GM18870 (cell line): ENCODE measurements at regions not wholly inside any gene's neighbourhood (a gene's known extent, or its start where the extent isn't known, plus 50 kb on each side); places are given as distances from the start of the nearest gene placed in this dataset.
"Not testable (repeated sequence)": the region's sequence is repeated elsewhere in the genome, so short reads cannot be mapped to it uniquely, and the experiment has no call there.

Experiments
- ATAC-seq: cut with Tn5 transposase; IDR thresholded peaks from one replicate; pipeline ENCODE4 v1.9.1; 2021; ENCODE audit warnings: moderate library complexity; ENCODE audit not compliant: unreplicated experiment

DNA sequence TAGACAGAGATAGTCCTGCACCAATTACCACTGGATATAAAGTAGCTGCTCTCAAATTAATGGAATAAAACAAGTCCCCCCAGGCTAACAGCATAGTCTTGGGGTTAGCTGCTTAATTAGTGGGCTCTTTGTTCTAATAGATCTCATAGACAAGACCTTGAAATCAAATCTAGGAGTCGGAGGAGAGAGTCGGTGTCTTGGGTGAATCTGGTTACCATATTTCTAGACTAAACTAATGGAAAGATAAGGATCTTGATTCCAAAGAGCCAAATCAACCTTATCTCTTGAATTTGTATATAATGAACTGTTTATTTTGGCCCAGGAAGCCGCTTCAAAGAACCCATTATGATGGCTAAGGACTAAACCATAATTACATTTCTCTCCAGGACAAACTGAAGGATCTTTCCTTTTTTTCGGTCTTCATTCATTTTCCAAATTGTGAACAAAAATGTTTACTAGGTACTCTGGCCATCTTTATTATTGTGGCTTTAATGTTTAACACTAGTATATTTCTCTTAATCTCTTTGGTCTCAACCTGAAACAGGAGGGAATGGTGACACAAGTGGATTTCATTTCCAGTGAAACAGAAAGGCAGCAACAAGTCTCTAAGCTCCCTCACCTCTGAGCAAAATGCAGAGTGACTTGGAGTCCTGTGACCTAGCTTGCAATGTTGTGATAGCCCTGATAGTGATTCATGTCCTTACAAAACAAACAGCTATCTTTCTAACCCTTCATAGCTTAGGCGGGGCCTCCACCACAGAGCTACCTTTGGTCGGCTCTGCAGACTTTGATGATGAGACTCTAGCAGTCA lies 137.9 kb upstream of the PARD3B start:
- ATAC-seq = no peak

DNA sequence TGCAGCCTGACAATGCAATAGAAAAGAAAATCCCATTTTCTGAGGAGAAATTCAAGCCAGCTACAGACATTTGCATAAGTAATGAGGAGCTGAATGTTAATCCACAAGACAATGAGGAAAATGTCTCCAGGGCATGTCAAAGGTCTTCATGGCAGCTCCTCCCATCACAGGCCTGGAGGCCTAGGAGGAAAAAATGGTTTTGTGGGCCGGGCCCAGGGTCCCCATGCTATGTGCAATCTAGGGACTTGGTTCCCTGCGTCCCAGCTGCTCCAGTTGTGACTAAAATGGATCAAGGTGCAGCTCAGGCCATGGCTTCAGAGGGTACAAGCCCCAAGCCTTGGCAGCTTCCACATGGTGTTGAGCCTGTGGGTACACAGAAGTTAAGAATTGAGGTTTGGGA lies 132.5 kb upstream of the PARD3B start:
- not testable (repeated sequence) for ATAC-seq

DNA sequence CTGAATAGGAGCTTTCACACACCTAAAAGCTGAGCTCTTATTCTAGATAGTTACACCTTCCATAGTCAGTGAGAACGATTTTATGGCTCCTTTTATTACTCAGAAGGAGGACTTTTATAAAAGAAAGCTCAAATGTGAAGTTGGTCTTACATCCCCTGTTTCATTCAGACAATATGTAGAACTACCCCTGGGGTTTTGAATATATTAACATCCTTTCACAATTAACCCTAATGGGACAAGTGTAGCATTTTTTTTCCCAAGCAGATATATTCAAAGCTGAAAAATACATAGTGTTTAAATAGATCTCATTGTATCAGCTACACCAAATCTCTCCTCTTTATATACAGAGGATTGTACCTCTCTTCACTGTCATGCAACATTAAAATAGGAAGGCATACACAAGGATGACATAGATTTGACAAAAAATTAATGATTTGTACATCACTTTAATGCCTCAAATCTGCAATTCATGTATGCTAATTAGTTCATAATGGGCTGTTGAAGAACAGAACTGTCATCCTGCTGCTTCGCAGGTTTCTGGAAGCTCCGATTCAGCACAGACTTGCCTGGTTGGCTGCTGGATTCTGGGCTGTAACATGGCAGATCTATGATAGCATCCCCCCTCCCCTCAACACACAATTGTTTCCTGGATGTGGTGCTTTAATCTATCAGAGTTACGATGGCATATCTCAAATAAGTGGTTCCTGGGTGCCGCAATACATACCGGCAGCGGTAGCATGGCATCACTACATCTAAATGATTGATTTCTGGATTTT lies 129.7 kb upstream of the PARD3B start:
- ATAC-seq = no peak

- no peak for ATAC-seq
Measured at GRCh38 chr2:204416236-204416635, 129.0 kb upstream of the PARD3B start.

DNA sequence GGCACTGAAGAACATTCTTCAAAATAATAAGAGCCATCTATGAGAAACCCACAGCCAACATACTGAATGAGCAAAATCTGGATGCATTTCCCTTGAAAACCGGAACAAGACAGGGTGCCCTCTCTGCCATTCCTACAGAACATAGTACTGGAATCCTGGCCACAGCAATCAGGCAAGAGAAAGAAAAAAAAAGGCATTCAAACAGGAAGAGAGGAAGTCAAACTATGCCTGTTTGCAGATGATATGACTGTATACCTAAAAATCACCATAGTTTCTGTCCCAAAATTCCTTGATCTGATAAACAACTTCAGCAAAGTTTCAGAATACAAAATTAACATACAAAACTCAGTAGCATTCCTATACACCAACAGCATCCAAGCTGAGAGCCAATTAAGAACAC lies 119.5 kb upstream of the PARD3B start:
- no peak for ATAC-seq

DNA sequence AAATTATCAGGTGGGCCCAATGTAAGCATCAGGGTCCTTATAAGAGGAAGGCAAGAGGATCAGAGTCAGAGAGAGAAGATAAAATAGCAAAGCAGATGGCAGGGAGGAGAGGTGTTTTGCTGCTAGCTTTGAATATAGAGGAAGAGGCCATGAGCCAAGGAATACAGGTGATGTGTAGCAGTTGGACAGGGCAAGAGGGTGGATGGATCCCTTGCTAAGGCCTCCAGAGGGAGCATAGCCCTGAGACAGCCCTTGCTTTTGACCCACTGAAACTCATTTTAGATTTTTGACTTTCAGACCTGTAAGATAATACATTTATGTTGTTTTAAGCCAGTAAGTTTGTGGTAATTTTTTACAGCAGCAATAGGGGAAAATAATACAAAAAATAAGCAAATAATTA lies 116.6 kb upstream of the PARD3B start:
- ATAC-seq = no peak

DNA sequence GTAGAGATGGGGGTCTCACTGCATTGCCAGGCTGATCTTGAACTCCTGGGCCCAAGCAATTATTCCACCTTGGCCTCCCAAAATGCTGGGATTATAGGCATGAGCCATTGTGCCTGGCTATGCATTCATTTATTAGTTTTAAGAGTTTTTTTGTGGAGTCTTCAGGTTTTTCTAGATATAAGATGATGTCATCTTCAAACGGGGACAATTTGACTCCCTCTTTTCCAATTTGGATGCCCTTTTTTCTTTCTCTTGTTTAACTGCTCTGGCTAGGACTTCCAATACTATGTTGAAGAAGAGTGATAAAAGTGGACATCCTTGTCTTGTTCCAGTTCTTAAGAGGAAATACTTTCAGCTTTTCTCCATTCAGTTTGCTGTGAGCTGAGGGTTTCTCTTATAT lies 113.7 kb upstream of the PARD3B start:
- no peak for ATAC-seq

DNA sequence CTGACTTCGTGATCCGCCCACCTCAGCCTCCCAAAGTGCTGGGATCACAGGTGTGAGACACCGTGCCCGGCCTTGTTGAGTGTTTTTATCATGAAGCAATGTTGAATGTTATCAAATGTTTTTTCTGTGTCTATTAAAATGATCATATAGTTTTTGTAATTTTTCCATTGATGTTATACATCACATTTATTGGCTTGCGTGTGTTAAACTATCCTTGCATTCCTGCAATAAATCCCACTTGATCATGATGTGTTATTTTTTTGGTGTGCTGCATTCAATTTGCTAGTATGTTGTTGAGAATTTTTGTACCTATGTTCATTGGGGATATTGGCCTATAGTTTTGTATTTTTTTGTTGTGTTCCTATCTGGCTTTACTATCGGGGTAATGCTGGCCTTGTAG lies 113.1 kb upstream of the PARD3B start:
- ATAC-seq = no peak

- no peak for ATAC-seq
Measured at GRCh38 chr2:204434660-204435462, 110.4 kb upstream of the PARD3B start.

DNA sequence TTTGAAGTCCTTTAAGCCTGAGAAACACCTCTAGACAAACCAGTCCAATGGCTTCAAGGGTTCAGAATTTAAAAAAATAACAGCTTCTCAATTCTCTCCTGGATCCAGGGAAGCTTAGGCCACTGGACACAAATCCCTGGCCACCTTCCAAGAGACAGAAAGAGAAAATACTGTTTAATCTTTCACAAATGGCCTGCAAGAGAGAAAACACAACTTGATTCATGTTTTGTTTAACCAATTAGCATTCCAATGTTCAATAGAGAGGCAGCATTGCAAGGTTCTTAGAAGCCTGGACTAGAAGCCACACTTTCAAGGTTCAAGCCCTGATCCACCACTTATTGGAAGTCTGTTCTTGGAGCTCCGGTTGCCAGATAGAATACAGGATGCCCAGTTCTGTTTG lies 109.0 kb upstream of the PARD3B start:
- no peak for ATAC-seq

DNA sequence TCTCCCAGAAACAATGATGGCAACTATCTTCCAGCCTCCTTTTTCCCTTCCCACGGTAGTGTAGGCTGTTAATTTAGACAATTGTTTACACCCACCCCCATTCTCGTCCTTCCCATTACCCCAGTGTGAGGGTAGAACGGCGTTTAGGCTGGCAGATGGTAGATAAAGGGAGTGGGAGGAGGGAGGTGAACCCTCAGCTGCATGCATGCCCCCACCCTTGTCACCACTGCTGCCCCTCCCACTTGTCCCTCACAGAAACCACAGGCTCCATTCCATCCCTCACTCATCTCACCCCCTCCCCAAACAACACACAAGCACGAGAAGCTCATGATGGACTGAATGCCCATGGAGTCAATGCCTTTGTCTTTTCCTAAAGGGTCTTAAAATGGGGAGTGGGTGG lies 107.9 kb upstream of the PARD3B start:
- no peak for ATAC-seq

GRCh38 chr2:204437815-204438756 lies 107.2 kb upstream of the PARD3B start:
- ATAC-seq = no peak

- no peak for ATAC-seq
Measured at GRCh38 chr2:204441316-204441715, 104.0 kb upstream of the PARD3B start.

DNA sequence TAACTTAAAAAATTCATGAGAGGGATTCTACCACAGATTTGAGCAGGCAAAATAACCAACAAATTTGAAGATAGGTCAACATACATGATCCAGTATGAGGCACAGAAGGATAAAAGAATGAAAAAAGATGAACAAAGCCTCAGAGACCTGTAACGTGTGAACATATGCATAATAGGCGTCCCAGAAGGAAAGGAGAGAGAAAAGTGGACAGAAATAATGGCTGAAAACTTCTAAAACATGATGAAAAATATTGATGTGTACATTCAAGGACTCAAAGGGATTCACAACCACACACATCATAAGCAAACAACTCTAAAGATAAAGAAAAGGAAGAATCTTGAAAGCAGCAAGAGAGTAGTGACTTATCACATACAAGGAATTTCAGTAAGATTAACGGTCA lies 100.1 kb upstream of the PARD3B start:
- ATAC-seq = no peak

DNA sequence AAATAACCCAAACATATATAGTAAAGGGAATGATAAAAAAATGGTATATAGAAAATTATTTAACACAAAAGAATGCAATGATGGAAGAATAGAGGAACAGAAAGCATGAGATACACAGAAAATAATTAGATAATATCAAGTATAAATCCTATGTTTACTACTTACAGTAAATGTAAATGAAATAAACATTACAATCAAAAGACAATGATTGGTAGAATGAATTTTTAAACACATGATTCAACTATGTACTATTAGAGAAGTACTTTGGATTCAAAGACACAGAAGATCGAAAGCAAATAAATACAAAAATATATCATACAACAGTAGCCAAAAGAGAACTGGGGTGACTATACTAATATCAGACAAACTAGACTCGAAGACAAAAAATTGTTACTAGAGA lies 97.6 kb upstream of the PARD3B start:
- ATAC-seq = no peak

GRCh38 chr2:204449977-204450376 lies 95.3 kb upstream of the PARD3B start:
- no peak for ATAC-seq

DNA sequence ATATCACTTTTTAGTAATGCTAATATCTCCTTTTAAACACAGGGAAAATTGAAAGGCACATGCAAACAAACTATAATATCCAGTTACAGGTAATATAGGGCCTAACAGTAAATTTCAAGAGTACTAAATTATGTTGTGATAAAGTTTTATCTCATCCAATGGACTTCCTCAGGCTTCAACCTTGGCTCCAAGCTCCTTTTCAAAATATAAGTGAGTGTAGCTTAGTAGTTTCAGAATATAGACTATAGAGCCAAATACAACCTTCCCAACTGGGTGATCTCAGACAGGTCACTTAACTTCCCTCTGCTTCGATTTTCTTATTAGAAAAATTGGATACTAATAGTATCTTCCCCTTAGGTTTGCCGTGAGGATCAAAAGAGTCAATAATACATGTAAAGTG lies 93.5 kb upstream of the PARD3B start:
- no peak for ATAC-seq

DNA sequence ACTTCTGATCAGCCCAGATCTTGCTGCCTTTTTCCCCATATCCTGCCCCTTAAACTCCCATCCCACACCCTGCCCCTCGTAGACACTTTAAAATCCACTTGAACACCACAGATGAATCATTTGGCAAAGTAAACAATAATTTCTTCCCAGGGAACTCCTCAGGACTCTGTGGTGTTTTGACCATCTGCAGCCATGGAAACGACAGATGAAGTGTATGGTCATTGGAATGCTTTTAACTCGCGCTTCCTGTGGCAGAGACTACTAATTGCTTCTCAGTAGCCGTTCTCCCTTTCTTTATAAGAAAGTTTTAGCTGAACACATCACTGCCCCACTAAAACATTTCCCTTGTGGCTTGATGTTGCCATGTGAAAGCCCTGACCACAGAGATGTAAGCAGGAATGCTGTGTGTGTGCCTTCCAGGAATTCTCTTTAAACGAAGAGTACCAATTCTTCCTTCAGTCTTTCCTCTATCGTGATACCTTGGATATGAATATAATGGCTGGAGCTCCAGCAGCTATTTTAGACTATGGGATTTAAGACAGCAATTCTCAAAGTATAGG lies 92.7 kb upstream of the PARD3B start:
- no peak for ATAC-seq

- ATAC-seq = no peak
Measured at GRCh38 chr2:204453730-204454167, 91.5 kb upstream of the PARD3B start.
